GM12878 (cell line): ENCODE measurements at regions not wholly inside any gene's neighbourhood (a gene's known extent, or its start where the extent isn't known, plus 50 kb on each side); places are given as distances from the start of the nearest gene placed in this dataset.

ENCODE experiments used
- BCL11A ChIP-seq: IDR thresholded peaks from 2 replicates; pipeline ENCODE4 v1.6.1; 2011; ENCODE audit warnings: low read depth, low read length
- MXI1 ChIP-seq: fragments of 150-350 bp; IDR thresholded peaks from 2 replicates; pipeline ENCODE4 v1.6.1; 2011; ENCODE audit warnings: low read depth, mild to moderate bottlenecking, inconsistent platforms, low read length, improper control_type of control experiment
- RBBP5 ChIP-seq: fragments of 200-600 bp; sonication (generic); conservative IDR thresholded peaks from 2 replicates; pipeline ENCODE4 v1.6.1; 2016
- SMARCA5 ChIP-seq: fragments of 450-650 bp; IDR thresholded peaks from 2 replicates; pipeline ENCODE4 v1.6.1; 2017; ENCODE audit warnings: mild to moderate bottlenecking
- SUZ12 ChIP-seq: fragments of 200-600 bp; sonication (generic); IDR thresholded peaks from one replicate; pipeline ENCODE4 v1.6.1; 2018; ENCODE audit warnings: antibody characterized with exemption, mild to moderate bottlenecking; ENCODE audit not compliant: unreplicated experiment
- ZNF24 ChIP-seq: fragments of 450-650 bp; IDR thresholded peaks from 2 replicates; pipeline ENCODE4 v1.6.1; 2017; ENCODE audit warnings: antibody characterized with exemption, mild to moderate bottlenecking
- TF ChIP-seq, protein P1 (sequence below): fragments of 150-350 bp; IDR thresholded peaks from 2 replicates; pipeline ENCODE4 v1.6.1; 2016; ENCODE audit warnings: low read depth, low read length
- TF ChIP-seq, protein P2 (sequence below): IDR thresholded peaks from 2 replicates; pipeline ENCODE4 v1.6.1; 2011; ENCODE audit warnings: mild to moderate bottlenecking, low read depth, low read length, moderate library complexity; ENCODE audit not compliant: insufficient replicate concordance
- TF ChIP-seq, protein P3 (sequence below): fragments of 450-650 bp; IDR thresholded peaks from 2 replicates; pipeline ENCODE4 v1.6.1; 2017; ENCODE audit warnings: borderline replicate concordance
- TF ChIP-seq, protein P4 (sequence below): fragments of 450-650 bp; IDR thresholded peaks from 2 replicates; pipeline ENCODE4 v1.6.1; 2017; ENCODE audit warnings: antibody characterized with exemption, mild to moderate bottlenecking, moderate library complexity
- TF ChIP-seq, protein P5 (sequence below): IDR thresholded peaks from 2 replicates; pipeline ENCODE4 v1.6.1; 2012; ENCODE audit warnings: low read depth, low read length, improper control_type of control experiment
- TF ChIP-seq, protein P6 (sequence below), 3 experiments: IDR thresholded peaks in 2 of 3; conservative IDR thresholded peaks in 1 of 3; 2 replicates each; pipeline ENCODE4 v1.5.1; 2011; ENCODE audit warnings: low read depth in 3 of 3, low read length in 3 of 3, mild to moderate bottlenecking in 3 of 3, control low read depth in 2 of 3, moderate library complexity in 2 of 3, inconsistent platforms in 1 of 3, mixed read lengths in 1 of 3; ENCODE audit not compliant: control insufficient read depth in 2 of 3, insufficient read depth in 1 of 3; ENCODE audit errors: extremely low read depth in 1 of 3
- TF ChIP-seq, protein P7 (sequence below): fragments of 450-650 bp; formaldehyde crosslinking; IDR thresholded peaks from 2 replicates; pipeline ENCODE4 v1.4.0; 2022; ENCODE audit warnings: mild to moderate bottlenecking, moderate library complexity

DNA sequence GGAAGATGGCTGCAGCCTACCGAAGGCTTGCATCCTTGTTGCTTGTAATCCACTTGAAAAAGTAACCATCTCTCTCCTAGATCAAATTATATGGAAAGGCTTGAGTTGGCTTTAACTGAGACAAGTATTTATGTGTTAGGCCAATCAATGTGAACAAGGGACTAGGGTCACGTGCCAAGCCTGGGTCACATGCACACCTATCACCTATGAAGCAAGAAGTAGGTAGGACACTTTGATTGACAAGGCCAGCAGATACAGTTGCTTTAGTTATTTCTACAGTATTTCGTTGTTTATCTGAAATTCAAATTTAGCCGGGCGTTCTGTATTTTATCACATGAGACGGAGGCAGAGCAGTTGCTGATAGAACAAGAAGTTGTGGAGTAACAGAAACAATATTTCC lies 212.3 kb upstream of the OTX2 start (continued):
- TF ChIP-seq MXI1 (no peak), ZNF24 (no peak), BCL11A (no peak), SMARCA5 (no peak), SUZ12 (no peak), RBBP5 (no peak)
- TF ChIP-seq, protein P1, sequence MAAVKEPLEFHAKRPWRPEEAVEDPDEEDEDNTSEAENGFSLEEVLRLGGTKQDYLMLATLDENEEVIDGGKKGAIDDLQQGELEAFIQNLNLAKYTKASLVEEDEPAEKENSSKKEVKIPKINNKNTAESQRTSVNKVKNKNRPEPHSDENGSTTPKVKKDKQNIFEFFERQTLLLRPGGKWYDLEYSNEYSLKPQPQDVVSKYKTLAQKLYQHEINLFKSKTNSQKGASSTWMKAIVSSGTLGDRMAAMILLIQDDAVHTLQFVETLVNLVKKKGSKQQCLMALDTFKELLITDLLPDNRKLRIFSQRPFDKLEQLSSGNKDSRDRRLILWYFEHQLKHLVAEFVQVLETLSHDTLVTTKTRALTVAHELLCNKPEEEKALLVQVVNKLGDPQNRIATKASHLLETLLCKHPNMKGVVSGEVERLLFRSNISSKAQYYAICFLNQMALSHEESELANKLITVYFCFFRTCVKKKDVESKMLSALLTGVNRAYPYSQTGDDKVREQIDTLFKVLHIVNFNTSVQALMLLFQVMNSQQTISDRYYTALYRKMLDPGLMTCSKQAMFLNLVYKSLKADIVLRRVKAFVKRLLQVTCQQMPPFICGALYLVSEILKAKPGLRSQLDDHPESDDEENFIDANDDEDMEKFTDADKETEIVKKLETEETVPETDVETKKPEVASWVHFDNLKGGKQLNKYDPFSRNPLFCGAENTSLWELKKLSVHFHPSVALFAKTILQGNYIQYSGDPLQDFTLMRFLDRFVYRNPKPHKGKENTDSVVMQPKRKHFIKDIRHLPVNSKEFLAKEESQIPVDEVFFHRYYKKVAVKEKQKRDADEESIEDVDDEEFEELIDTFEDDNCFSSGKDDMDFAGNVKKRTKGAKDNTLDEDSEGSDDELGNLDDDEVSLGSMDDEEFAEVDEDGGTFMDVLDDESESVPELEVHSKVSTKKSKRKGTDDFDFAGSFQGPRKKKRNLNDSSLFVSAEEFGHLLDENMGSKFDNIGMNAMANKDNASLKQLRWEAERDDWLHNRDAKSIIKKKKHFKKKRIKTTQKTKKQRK, result no peak
- TF ChIP-seq, protein P2, sequence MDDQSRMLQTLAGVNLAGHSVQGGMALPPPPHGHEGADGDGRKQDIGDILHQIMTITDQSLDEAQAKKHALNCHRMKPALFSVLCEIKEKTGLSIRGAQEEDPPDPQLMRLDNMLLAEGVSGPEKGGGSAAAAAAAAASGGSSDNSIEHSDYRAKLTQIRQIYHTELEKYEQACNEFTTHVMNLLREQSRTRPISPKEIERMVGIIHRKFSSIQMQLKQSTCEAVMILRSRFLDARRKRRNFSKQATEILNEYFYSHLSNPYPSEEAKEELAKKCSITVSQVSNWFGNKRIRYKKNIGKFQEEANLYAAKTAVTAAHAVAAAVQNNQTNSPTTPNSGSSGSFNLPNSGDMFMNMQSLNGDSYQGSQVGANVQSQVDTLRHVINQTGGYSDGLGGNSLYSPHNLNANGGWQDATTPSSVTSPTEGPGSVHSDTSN, result no peak
- TF ChIP-seq, protein P3, sequence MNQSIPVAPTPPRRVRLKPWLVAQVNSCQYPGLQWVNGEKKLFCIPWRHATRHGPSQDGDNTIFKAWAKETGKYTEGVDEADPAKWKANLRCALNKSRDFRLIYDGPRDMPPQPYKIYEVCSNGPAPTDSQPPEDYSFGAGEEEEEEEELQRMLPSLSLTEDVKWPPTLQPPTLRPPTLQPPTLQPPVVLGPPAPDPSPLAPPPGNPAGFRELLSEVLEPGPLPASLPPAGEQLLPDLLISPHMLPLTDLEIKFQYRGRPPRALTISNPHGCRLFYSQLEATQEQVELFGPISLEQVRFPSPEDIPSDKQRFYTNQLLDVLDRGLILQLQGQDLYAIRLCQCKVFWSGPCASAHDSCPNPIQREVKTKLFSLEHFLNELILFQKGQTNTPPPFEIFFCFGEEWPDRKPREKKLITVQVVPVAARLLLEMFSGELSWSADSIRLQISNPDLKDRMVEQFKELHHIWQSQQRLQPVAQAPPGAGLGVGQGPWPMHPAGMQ, result no peak
- TF ChIP-seq, protein P4, sequence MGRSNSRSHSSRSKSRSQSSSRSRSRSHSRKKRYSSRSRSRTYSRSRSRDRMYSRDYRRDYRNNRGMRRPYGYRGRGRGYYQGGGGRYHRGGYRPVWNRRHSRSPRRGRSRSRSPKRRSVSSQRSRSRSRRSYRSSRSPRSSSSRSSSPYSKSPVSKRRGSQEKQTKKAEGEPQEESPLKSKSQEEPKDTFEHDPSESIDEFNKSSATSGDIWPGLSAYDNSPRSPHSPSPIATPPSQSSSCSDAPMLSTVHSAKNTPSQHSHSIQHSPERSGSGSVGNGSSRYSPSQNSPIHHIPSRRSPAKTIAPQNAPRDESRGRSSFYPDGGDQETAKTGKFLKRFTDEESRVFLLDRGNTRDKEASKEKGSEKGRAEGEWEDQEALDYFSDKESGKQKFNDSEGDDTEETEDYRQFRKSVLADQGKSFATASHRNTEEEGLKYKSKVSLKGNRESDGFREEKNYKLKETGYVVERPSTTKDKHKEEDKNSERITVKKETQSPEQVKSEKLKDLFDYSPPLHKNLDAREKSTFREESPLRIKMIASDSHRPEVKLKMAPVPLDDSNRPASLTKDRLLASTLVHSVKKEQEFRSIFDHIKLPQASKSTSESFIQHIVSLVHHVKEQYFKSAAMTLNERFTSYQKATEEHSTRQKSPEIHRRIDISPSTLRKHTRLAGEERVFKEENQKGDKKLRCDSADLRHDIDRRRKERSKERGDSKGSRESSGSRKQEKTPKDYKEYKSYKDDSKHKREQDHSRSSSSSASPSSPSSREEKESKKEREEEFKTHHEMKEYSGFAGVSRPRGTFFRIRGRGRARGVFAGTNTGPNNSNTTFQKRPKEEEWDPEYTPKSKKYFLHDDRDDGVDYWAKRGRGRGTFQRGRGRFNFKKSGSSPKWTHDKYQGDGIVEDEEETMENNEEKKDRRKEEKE, result no peak
- TF ChIP-seq, protein P5, sequence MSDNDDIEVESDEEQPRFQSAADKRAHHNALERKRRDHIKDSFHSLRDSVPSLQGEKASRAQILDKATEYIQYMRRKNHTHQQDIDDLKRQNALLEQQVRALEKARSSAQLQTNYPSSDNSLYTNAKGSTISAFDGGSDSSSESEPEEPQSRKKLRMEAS, result no peak
- TF ChIP-seq, protein P6, sequence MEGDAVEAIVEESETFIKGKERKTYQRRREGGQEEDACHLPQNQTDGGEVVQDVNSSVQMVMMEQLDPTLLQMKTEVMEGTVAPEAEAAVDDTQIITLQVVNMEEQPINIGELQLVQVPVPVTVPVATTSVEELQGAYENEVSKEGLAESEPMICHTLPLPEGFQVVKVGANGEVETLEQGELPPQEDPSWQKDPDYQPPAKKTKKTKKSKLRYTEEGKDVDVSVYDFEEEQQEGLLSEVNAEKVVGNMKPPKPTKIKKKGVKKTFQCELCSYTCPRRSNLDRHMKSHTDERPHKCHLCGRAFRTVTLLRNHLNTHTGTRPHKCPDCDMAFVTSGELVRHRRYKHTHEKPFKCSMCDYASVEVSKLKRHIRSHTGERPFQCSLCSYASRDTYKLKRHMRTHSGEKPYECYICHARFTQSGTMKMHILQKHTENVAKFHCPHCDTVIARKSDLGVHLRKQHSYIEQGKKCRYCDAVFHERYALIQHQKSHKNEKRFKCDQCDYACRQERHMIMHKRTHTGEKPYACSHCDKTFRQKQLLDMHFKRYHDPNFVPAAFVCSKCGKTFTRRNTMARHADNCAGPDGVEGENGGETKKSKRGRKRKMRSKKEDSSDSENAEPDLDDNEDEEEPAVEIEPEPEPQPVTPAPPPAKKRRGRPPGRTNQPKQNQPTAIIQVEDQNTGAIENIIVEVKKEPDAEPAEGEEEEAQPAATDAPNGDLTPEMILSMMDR (IDR thresholded peaks at IDR 0.05 in 2 of 3, conservative IDR thresholded peaks at IDR 0.05 in 1 of 3; ENCODE audit: control insufficient read depth in 2 of 3, extremely low read depth in 1 of 3, insufficient read depth in 1 of 3, low read depth in 3 of 3, low read length in 3 of 3), result no peak
- TF ChIP-seq, protein P7, sequence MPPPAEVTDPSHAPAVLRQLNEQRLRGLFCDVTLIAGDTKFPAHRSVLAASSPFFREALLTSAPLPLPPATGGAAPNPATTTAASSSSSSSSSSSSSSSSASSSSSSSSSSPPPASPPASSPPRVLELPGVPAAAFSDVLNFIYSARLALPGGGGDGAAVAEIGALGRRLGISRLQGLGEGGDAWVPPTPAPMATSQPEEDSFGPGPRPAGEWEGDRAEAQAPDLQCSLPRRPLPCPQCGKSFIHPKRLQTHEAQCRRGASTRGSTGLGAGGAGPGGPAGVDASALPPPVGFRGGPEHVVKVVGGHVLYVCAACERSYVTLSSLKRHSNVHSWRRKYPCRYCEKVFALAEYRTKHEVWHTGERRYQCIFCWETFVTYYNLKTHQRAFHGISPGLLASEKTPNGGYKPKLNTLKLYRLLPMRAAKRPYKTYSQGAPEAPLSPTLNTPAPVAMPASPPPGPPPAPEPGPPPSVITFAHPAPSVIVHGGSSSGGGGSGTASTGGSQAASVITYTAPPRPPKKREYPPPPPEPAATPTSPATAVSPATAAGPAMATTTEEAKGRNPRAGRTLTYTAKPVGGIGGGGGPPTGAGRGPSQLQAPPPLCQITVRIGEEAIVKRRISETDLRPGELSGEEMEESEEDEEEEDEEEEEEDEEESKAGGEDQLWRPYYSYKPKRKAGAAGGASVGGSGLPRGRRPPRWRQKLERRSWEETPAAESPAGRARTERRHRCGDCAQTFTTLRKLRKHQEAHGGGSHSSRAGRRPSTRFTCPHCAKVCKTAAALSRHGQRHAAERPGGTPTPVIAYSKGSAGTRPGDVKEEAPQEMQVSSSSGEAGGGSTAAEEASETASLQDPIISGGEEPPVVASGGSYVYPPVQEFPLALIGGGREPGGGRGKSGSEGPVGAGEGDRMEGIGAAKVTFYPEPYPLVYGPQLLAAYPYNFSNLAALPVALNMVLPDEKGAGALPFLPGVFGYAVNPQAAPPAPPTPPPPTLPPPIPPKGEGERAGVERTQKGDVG, result no peak
